ENCODE measurements at regions not wholly inside any gene's neighbourhood (a gene's known extent, or its start where the extent isn't known, plus 50 kb on each side); places are given as distances from the start of the nearest gene placed in this dataset.

DNA sequence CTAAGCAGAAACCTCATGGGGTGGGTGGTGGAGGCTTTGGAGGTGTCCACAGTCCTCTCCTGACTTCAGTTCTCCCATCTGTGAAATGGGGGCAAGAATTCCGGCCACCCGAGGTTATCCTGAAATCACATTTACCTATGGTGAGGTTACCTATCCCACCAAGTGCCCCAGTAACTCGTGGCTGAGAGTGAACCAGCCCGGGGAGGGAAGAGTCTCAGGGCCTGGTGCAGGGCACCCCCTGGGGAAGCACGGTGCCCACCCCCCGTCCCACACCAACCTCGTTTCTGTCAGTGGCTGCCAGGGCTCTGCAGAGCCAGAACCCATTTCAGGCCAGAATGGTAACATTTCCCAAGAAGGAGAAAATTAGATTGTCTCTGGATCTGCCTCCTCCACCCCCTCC, 83.7 kb upstream of the VSTM2B start:
- H3K27ac ChIP-seq (ENCODE audit: low read depth in 2 of 2, low read length in 1 of 2) = no peak overlapping the region
- ChIA-PET CTCF (no interaction called here), POLR2A (no interaction called here)
- no peaks in the 10 kb centered on the region for H3K4me1 ChIP-seq (ENCODE audit: control insufficient read depth in 1 of 2, insufficient read depth in 2 of 2, low read depth in 1 of 2, low read length in 1 of 2)
- H3K9ac ChIP-seq = no peak overlapping the region
- no peaks in the 10 kb centered on the region for H3K79me2 ChIP-seq (ENCODE audit: insufficient read depth)
- WGBS (ENCODE audit: low lambda C conversion rate) = 8% methylated on average over 4 of the region's 7 CpGs
- TF ChIP-seq YY1 (IDR thresholded peaks at IDR 0.05; ENCODE audit: low read depth) (no peak), GATA2 (CRISPR knock-in tag; IDR thresholded peaks at IDR 0.05) (no peak), RXRA (IDR thresholded peaks at IDR 0.05; ENCODE audit: borderline replicate concordance, low read depth) (no peak), EZH2phosphoT487 (IDR thresholded peaks at IDR 0.05; ENCODE audit: borderline replicate concordance, low read depth) (no peak)
- TF ChIP-seq, protein P1, sequence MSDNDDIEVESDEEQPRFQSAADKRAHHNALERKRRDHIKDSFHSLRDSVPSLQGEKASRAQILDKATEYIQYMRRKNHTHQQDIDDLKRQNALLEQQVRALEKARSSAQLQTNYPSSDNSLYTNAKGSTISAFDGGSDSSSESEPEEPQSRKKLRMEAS (IDR thresholded peaks at IDR 0.05; ENCODE audit: low read depth) = no peak
- TF ChIP-seq, protein P2, sequence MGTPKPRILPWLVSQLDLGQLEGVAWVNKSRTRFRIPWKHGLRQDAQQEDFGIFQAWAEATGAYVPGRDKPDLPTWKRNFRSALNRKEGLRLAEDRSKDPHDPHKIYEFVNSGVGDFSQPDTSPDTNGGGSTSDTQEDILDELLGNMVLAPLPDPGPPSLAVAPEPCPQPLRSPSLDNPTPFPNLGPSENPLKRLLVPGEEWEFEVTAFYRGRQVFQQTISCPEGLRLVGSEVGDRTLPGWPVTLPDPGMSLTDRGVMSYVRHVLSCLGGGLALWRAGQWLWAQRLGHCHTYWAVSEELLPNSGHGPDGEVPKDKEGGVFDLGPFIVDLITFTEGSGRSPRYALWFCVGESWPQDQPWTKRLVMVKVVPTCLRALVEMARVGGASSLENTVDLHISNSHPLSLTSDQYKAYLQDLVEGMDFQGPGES (IDR thresholded peaks at IDR 0.05; ENCODE audit: low read depth, low read length) = no peak
- H3K9me3 ChIP-seq = no peaks in the 10 kb centered on the region
- H3K4me3 ChIP-seq (ENCODE audit: low read depth in 2 of 2, low read length in 1 of 2) = no peak overlapping the region
- H3K9me2 ChIP-seq = no peaks in the 10 kb centered on the region
- no peak overlapping the region for H2AFZ ChIP-seq (ENCODE audit: low read depth)
- H3K36me3 ChIP-seq (replicated peaks in 1 of 2; ENCODE audit: control insufficient read depth in 1 of 2, insufficient read depth in 2 of 2, low read length in 1 of 2) = no peaks in the 10 kb centered on the region
- no peak overlapping the region for H3K4me2 ChIP-seq
- no peak for DNase-seq
- H4K20me1 ChIP-seq (ENCODE audit: insufficient read depth) = no peaks in the 10 kb centered on the region
- H3F3A ChIP-seq (replicated peaks; ENCODE audit: insufficient read depth) = no peaks in the 10 kb centered on the region
- H3K27me3 ChIP-seq (ENCODE audit: insufficient read depth) = no peaks in the 10 kb centered on the region

DNA sequence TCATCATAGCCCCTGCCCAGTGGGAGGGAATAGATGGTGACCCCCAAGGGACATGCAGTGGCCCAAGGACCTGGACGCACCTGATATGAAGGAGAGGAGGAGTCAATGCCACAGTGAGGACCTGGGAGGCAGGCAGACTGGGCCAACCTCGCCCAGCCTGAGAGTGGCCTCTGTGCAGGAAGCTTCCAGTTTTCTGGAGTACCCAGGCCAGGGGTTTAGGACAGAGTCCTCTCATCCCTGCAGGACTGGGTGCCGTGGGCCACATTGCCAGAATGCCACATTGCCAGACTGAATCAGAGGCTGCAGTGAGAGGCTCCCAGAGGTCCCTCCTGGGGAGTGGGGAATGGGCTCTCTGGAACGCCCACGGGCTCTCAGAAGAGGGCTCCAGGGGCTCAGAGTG, 82.9 kb upstream of the VSTM2B start:
- Histone ChIP-seq H3K9me2 (no peaks in the 10 kb centered on the region), H3K9me3 (no peaks in the 10 kb centered on the region), H3K36me3 (replicated peaks in 1 of 2; ENCODE audit: control insufficient read depth in 1 of 2, insufficient read depth in 2 of 2, low read length in 1 of 2) (no peaks in the 10 kb centered on the region), H4K20me1 (ENCODE audit: insufficient read depth) (no peaks in the 10 kb centered on the region), H3K9ac (no peak overlapping the region), H2AFZ (ENCODE audit: low read depth) (no peak overlapping the region), H3K4me3 (ENCODE audit: low read depth in 2 of 2, low read length in 1 of 2) (no peak overlapping the region), H3K27ac (ENCODE audit: low read depth in 2 of 2, low read length in 1 of 2) (no peak overlapping the region), H3K4me1 (ENCODE audit: control insufficient read depth in 1 of 2, insufficient read depth in 2 of 2, low read depth in 1 of 2, low read length in 1 of 2) (no peaks in the 10 kb centered on the region), H3F3A (replicated peaks; ENCODE audit: insufficient read depth) (no peaks in the 10 kb centered on the region), H3K79me2 (ENCODE audit: insufficient read depth) (no peaks in the 10 kb centered on the region), H3K4me2 (no peak overlapping the region), H3K27me3 (ENCODE audit: insufficient read depth) (no peaks in the 10 kb centered on the region)
- POLR2A ChIA-PET = no interaction called here
- no peak for DNase-seq
- no peak for TF ChIP-seq TCF12 (IDR thresholded peaks at IDR 0.05)
- TF ChIP-seq RXRA (IDR thresholded peaks at IDR 0.05; ENCODE audit: borderline replicate concordance, low read depth) = no peak
- TF ChIP-seq, protein P3, sequence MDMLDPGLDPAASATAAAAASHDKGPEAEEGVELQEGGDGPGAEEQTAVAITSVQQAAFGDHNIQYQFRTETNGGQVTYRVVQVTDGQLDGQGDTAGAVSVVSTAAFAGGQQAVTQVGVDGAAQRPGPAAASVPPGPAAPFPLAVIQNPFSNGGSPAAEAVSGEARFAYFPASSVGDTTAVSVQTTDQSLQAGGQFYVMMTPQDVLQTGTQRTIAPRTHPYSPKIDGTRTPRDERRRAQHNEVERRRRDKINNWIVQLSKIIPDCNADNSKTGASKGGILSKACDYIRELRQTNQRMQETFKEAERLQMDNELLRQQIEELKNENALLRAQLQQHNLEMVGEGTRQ (IDR thresholded peaks at IDR 0.05; ENCODE audit: borderline replicate concordance, low read depth, low read length) = no peak
- TF ChIP-seq GABPA (IDR thresholded peaks at IDR 0.05; ENCODE audit: low read depth) = no peak
- CTCF ChIA-PET = no interaction called here
- 0% methylated on average over 5 of the region's 5 CpGs for WGBS (ENCODE audit: low lambda C conversion rate)

DNA sequence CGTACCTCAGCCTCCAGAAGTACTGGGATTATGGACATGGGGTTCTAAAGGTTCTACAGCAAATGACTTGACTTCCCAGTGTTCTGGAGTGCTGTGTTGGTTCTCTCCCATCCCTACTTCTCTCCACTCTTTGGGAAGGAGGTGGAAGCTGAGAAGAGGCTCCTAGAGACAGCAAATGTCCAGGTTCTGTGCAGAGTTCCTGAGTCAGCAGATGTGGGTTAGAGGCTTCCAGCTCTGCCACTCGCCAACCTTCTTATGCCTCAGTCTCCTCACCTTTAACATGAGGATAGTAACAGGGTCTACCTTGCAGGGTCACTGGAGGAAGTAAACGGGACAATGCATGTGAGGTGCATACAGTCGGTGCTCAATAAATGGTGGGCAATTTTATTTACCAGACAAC, 80.5 kb upstream of the VSTM2B start:
- Histone ChIP-seq H3K4me2 (no peak overlapping the region), H3K4me1 (ENCODE audit: control insufficient read depth in 1 of 2, insufficient read depth in 2 of 2, low read depth in 1 of 2, low read length in 1 of 2) (no peaks in the 10 kb centered on the region), H3K4me3 (ENCODE audit: low read depth in 2 of 2, low read length in 1 of 2) (no peak overlapping the region), H3K9me2 (no peaks in the 10 kb centered on the region), H2AFZ (ENCODE audit: low read depth) (no peak overlapping the region), H3K27ac (ENCODE audit: low read depth in 2 of 2, low read length in 1 of 2) (no peak overlapping the region), H3F3A (replicated peaks; ENCODE audit: insufficient read depth) (no peaks in the 10 kb centered on the region), H4K20me1 (ENCODE audit: insufficient read depth) (no peaks in the 10 kb centered on the region), H3K36me3 (replicated peaks in 1 of 2; ENCODE audit: control insufficient read depth in 1 of 2, insufficient read depth in 2 of 2, low read length in 1 of 2) (no peaks in the 10 kb centered on the region), H3K9ac (no peak overlapping the region), H3K27me3 (ENCODE audit: insufficient read depth) (no peaks in the 10 kb centered on the region), H3K9me3 (no peaks in the 10 kb centered on the region), H3K79me2 (ENCODE audit: insufficient read depth) (no peaks in the 10 kb centered on the region)
- DNase-seq = no peak
- CTCF ChIA-PET = no interaction called here
- 0% methylated on average over 4 of the region's 4 CpGs for WGBS (ENCODE audit: low lambda C conversion rate)
- POLR2A ChIA-PET = no interaction called here
- TF ChIP-seq RCOR1 (IDR thresholded peaks at IDR 0.05; ENCODE audit: low read length) = no peak
- no peak for TF ChIP-seq YY1 (IDR thresholded peaks at IDR 0.05; ENCODE audit: low read depth)
- TF ChIP-seq MXI1 (IDR thresholded peaks at IDR 0.05; ENCODE audit: low read depth, low read length) = no peak
- TF ChIP-seq SMC3 (IDR thresholded peaks at IDR 0.05; ENCODE audit: low read depth, low read length) = no peak
- TF ChIP-seq NFIC (IDR thresholded peaks at IDR 0.05; ENCODE audit: borderline replicate concordance) = no peak
- no peak for TF ChIP-seq ELF1 (IDR thresholded peaks at IDR 0.05)
- no peak for TF ChIP-seq EP300 (IDR thresholded peaks at IDR 0.05; ENCODE audit: borderline replicate concordance in 1 of 2, low read depth in 1 of 2, low read length in 1 of 2)
- TF ChIP-seq CHD2 (IDR thresholded peaks at IDR 0.05; ENCODE audit: low read length, partially characterized antibody) = no peak
- TF ChIP-seq, protein P4, sequence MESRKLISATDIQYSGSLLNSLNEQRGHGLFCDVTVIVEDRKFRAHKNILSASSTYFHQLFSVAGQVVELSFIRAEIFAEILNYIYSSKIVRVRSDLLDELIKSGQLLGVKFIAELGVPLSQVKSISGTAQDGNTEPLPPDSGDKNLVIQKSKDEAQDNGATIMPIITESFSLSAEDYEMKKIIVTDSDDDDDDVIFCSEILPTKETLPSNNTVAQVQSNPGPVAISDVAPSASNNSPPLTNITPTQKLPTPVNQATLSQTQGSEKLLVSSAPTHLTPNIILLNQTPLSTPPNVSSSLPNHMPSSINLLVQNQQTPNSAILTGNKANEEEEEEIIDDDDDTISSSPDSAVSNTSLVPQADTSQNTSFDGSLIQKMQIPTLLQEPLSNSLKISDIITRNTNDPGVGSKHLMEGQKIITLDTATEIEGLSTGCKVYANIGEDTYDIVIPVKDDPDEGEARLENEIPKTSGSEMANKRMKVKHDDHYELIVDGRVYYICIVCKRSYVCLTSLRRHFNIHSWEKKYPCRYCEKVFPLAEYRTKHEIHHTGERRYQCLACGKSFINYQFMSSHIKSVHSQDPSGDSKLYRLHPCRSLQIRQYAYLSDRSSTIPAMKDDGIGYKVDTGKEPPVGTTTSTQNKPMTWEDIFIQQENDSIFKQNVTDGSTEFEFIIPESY (IDR thresholded peaks at IDR 0.05; ENCODE audit: borderline replicate concordance, low read depth) = no peak
- no peak for TF ChIP-seq FOXM1 (IDR thresholded peaks at IDR 0.05; ENCODE audit: low read depth)
- TF ChIP-seq, protein P5, sequence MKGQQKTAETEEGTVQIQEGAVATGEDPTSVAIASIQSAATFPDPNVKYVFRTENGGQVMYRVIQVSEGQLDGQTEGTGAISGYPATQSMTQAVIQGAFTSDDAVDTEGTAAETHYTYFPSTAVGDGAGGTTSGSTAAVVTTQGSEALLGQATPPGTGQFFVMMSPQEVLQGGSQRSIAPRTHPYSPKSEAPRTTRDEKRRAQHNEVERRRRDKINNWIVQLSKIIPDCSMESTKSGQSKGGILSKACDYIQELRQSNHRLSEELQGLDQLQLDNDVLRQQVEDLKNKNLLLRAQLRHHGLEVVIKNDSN (IDR thresholded peaks at IDR 0.05; ENCODE audit: borderline replicate concordance, low read depth) = no peak

Measured in SK-N-SH (cell line).